ENCODE measurements at regions not wholly inside any gene's neighbourhood (a gene's known extent, or its start where the extent isn't known, plus 50 kb on each side); places are given as distances from the start of the nearest gene placed in this dataset.

DNA sequence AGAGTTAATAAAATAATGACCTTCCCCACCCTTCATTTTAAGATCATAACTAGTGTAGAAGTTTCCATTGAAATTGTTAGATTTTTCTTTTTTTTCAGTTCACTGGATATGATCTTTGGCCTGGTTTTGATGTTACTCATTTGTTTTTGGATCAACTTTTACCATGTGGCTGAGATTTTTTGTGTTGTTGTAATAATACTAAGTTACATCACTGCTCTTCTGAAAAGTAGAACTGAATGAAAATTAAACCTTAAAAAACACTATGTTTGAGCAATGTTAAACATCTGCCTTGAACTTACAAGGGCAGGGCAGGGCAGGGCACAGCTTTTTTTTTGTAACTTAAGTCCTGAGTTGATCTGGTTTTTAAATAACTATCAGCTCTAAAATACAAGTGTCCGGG is 204.8 kb upstream of the ADAMTS5 start:
- DNase-seq, result no peak

DNA sequence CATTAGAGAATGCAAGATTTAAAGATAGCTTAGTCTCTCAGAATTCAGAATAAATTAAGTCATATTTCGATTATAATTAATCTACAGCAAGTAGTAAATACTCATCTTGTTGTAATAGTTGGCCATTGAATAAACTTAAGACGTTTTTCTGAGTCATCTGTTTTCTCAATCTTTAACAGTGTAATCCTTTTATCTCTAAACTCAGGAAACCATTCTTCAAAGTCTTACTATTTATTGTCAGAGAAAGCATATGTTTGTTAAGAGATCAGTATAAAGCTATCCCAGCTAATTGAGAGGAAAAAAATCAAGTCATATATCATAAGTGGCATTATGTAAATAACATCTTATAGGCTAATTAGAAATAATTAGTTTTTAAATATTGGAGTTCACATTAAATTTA is 201.2 kb upstream of the ADAMTS5 start:
- DNase-seq, result no peak

- DNase-seq, result no peak
Observed at GRCh38 chr21:27164208-27165177, 197.6 kb upstream of the ADAMTS5 start.

DNA sequence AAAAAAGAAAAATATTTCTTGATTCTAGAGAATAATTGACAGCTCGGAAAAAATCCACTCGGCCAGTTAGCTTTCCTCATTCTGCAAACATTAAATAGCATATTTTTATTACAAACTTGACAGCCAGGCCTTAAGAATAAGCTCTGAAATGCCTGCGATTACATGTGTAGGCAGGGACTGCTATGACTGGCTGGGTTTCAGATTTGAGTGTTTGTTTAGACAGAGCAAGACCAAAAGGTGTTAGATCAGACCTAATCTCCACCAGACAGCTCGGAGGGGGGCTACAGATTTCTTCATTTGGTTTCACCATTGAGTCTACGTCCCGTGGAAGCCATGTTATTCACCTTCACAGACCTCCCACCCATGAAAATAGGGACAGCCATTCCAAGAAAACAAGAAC is 192.1 kb upstream of the ADAMTS5 start:
- no peak for DNase-seq

- no peak for DNase-seq
Observed at GRCh38 chr21:27157097-27157496, 190.2 kb upstream of the ADAMTS5 start.

- DNase-seq, result no peak
Observed at GRCh38 chr21:27156666-27157065, 189.8 kb upstream of the ADAMTS5 start.

DNA sequence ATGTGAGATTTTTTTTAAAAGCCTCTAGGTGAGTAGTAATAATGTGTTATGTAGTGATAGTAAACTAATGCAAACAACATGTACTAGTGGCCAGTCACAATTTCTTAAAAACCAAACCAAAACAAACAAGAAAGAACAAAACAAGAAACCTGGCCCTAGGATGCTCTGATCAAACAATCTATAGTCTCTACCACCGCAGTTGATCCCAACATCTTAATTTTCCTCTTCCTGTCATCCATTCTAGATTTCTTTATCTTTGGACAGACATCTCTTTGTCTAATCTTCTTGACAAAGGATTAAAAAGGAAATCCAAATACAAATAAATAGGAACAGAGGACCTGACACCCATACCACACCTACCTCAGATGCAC is 188.2 kb upstream of the ADAMTS5 start:
- no peak for DNase-seq

- no peak for DNase-seq
Observed at GRCh38 chr21:27154451-27155129, 187.7 kb upstream of the ADAMTS5 start.

DNA sequence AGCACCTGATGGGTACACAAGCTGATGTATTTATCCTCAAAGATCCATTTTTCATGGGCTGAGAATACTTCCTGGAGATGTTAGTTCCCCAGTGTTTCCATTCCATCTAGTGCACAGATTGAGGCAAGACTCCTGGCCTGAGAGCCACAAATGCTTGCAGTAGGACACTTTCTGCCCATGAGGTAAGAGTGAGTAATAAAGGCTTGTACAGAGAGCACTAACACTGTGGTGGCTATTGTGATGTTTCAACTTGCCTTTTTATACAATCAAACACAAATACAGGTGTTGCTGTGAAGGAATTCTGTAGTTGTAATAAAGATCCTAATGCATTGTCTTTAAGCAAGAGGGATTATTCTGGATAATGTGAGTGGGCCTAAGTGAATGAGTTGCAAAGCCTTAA is 186.1 kb upstream of the ADAMTS5 start:
- DNase-seq, result no peak

GRCh38 chr21:27149034-27149433 is 182.1 kb upstream of the ADAMTS5 start:
- DNase-seq, result no peak

- no peak for DNase-seq
Observed at GRCh38 chr21:27146268-27146667, 179.4 kb upstream of the ADAMTS5 start.

GRCh38 chr21:27145134-27145798 is 178.4 kb upstream of the ADAMTS5 start:
- no peak for DNase-seq

DNA sequence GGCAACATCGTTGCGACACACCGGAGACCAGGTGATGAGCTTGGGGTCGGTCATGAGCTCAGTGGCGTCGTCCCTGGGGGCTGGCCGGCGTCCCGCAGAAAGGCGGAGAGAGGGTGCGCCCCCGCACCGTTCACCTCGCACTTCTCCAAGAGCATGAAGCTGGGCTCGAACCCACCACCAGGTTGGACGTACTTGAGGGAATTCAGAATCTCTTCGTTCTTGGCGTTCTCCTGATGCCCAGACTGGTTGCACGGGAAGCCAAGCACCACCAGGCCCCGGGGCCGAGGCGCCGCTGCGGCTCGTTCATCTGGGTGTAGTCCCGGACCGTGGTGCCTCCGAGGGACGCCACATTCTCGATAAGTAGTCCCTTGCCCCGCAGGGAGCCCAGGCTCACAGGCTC is 176.6 kb upstream of the ADAMTS5 start:
- DNase-seq, result no peak

- no peak for DNase-seq
Observed at GRCh38 chr21:27139526-27139925, 172.6 kb upstream of the ADAMTS5 start.

DNA sequence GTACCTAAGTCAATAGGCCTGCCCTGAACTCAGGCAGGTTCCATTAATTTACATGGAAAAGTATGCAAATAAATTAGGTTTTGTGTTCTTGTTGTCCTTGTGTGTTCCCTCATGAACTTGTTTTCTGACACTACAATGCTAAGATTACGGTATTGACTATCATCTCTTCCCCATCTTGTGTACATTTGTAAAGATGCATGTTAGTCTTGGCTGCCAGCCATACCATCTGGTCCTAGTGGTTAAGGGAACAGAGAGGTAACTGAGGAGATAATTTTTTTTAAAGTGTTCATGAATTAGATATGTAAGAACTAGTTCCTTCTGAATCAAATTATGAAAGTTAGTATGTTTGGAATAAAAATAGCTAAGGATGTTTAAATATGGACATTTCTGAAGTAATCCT is 167.6 kb upstream of the ADAMTS5 start:
- DNase-seq, result no peak

GRCh38 chr21:27132266-27132665 is 165.4 kb upstream of the ADAMTS5 start:
- no peak for DNase-seq

- no peak for DNase-seq
Observed at GRCh38 chr21:27130154-27130553, 163.3 kb upstream of the ADAMTS5 start.

DNA sequence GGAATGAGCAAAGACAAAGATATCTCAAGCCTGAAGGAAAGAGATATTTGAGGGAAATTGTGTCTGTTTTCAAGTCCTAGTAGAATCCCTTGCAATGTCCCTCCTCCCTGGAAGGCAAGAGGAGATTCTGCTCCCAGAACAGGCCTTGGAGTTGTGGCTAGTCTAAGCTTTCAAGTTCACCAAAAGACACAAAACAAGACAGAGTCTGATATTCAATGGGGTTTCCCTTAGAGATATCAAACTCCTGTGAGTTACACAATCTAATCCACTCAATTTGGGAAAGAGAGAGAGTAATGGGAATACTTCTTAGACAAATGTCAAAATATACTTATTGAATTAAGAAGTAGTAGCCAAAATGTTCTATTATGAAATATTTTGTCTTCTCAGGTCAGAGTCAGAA is 162.8 kb upstream of the ADAMTS5 start:
- DNase-seq, result no peak

DNA sequence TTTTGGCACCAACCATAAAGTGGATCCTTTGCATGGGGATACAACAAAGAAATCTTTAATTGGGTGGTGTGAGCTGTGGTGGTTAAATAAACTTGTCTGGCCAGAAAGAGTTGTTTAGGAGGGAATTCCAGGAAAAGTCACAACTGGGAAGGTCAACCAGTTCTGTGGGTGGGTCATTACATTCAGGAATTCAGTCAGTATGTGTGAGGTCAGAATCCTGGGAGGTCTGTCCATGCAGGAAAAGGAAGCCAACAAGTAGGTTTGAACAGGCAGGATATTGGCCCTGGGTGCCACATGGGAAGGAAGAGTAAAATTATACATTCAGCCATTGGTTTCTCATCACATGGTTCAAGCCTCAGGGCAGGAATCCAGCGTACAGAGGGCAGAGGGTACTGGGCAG is 162.3 kb upstream of the ADAMTS5 start:
- no peak for DNase-seq

DNA sequence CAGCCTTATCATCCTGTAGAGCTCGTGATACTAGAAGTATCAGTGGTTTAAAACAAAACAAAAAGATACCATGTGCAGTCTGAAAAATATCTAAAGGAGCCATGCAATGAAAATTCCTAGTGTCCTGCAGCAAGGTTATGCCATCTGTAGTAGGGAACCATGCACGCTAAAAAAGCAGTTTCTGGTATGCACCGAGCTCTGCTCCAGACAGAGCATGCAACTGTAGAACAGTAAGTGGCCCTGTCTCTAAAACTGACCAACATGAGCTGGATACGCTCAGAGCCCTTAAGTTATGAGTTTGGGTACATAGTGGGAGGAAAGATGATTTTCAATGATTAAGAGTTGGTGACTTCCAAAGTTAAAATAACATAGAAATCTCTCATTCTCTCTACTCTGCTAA is 159.3 kb upstream of the ADAMTS5 start:
- DNase-seq, result no peak

GRCh38 chr21:27122686-27123085 is 155.8 kb upstream of the ADAMTS5 start:
- no peak for DNase-seq

DNA sequence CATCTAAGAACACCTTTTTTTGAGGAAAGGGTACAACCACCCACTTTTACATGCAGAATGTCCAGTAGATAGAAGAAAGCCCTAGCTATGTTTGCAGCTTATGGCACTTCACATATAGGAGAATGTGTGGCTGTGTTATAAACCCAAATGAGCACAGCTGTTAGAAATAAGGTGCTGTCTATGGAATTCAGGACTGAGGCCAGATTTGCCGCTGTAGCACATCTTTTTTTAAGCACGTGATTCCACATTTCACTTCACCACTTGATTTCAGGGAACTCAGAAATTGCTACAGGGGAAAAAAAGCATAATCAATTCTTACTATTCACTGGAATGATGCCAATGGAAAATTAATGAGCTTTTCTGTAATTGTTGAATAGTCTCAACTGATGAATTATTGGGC is 147.2 kb upstream of the ADAMTS5 start:
- DNase-seq, result no peak

DNA sequence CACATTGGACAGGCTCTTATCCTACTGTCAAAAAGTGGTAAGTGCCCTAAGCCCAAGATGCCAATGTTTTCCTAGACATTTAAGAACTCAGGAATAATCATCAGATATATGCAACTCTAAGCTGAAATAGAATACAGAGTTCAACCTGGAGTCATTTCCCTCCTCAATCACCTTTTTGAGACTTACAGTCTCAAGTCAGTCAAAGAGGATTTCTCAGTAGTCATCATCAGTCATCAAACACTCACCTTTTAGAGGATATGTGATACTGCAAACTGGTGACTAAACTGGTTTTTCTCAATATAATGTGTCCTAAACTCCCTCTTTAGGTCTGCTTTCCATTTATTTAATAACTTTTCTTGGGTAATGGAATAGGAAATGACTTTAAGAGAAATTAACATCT is 145.3 kb upstream of the ADAMTS5 start:
- DNase-seq, result no peak

- no peak for DNase-seq
Observed at GRCh38 chr21:27110956-27111355, 144.1 kb upstream of the ADAMTS5 start.
